ENCODE measurements at regions not wholly inside any gene's neighbourhood (a gene's known extent, or its start where the extent isn't known, plus 50 kb on each side); places are given as distances from the start of the nearest gene placed in this dataset.

GRCh38 chr3:25289156-25289555, 138.9 kb upstream of the RARB start (continued):
- TF ChIP-seq CEBPZ (IDR thresholded peaks at IDR 0.05; ENCODE audit: borderline replicate concordance, low read depth, low read length) (no peak), MAFF (IDR thresholded peaks at IDR 0.05; ENCODE audit: low read length) (no peak)

- H3K36me3 ChIP-seq (ENCODE audit: control insufficient read depth, insufficient read depth, low read length): no peaks in the 10 kb centered on the region
- POLR2A ChIA-PET: no interaction called here
- H3K4me1 ChIP-seq (replicated peaks in 1 of 2; ENCODE audit: control insufficient read depth in 2 of 2, insufficient read depth in 2 of 2, low read length in 2 of 2): no peaks in the 10 kb centered on the region
- CTCF ChIA-PET (ENCODE audit: low intra/inter-chr PET ratio): no interaction called here
- H3K4me3 ChIP-seq: no peak overlapping the region
- TF ChIP-seq SLC30A9 (CRISPR knock-in tag; IDR thresholded peaks at IDR 0.05): no peak
- no peak for TF ChIP-seq SMAD2 (IDR thresholded peaks at IDR 0.05; ENCODE audit: low read depth, low read length)
- no peak for TF ChIP-seq RAD21 (CRISPR knock-in tag; conservative IDR thresholded peaks at IDR 0.05 in 1 of 2, IDR thresholded peaks at IDR 0.05 in 1 of 2)
- TF ChIP-seq ZFP36 (IDR thresholded peaks at IDR 0.05; ENCODE audit: low read depth, low read length, partially characterized antibody): no peak
- no peak for TF ChIP-seq ZC3H8 (IDR thresholded peaks at IDR 0.05)
- no peak for TF ChIP-seq RERE (CRISPR knock-in tag; IDR thresholded peaks at IDR 0.05; ENCODE audit: borderline replicate concordance)
- no peak for TF ChIP-seq ELK1 (CRISPR knock-in tag; IDR thresholded peaks at IDR 0.05)
- no peak for TF ChIP-seq NONO (IDR thresholded peaks at IDR 0.05; ENCODE audit: low read depth in 2 of 2, low read length in 1 of 2)
- TF ChIP-seq KDM1A (IDR thresholded peaks at IDR 0.05): no peak
- H2AFZ ChIP-seq (ENCODE audit: low read depth, low read length): no peak overlapping the region
- FAIRE-seq (no peak), ATAC-seq (no peak), DNase-seq (ENCODE audit: extremely low read depth in 1 of 4, low spot score in 3 of 4) (no peak)
- no peak overlapping the region for H3K9ac ChIP-seq (ENCODE audit: insufficient read depth in 1 of 2, low read depth in 2 of 2, low read length in 2 of 2)
- intact Hi-C loops (cut with micrococcal nuclease): no loop called here
- no TSS peak for BruUV-seq (replicated peaks)
- H3K27ac ChIP-seq (ENCODE audit: extremely low read depth, low read depth, low read length): no peak overlapping the region
- no peaks in the 10 kb centered on the region for H3K79me2 ChIP-seq (ENCODE audit: control insufficient read depth, insufficient read depth, low read length)
- no peaks in the 10 kb centered on the region for H3K27me3 ChIP-seq (ENCODE audit: control insufficient read depth in 2 of 2, insufficient read depth in 2 of 2, low read length in 2 of 2)
- WGBS (ENCODE audit: insufficient coverage, low coverage, missing lambda C conversion rate): 0% methylated on average over 2 of the region's 2 CpGs
- no peaks in the 10 kb centered on the region for H4K20me1 ChIP-seq (replicated peaks; ENCODE audit: control insufficient read depth, insufficient read depth, low read length)
- in situ Hi-C loops (cut with MboI): no loop called here
- H3K4me2 ChIP-seq (ENCODE audit: insufficient read depth, low read length): no peak overlapping the region
- no peaks in the 10 kb centered on the region for H3K9me3 ChIP-seq (replicated peaks; ENCODE audit: control insufficient read depth, insufficient read depth, low read depth, low read length)
- no peaks in the 10 kb centered on the region for H3K9me1 ChIP-seq (ENCODE audit: control insufficient read depth, insufficient read depth, low read length)
These were observed 138.4 kb upstream of the RARB start for GRCh38 chr3:25289663-25290062.

Measured in K562 (cell line).